H1 (cell line): ENCODE measurements at regions not wholly inside any gene's neighbourhood (a gene's known extent, or its start where the extent isn't known, plus 50 kb on each side); places are given as distances from the start of the nearest gene placed in this dataset.

Source experiments
- CTCF ChIA-PET: fragments of 300-600 bp; sonication (Branson Sonifier 250); formaldehyde crosslinking; loops from one replicate; lab custom pipeline; 2021; ENCODE audit not compliant: partially characterized antibody; lab: Charles Lee
- POLR2A ChIA-PET: fragments of 300-600 bp; sonication (Branson Sonifier 250); formaldehyde crosslinking; loops from one replicate; lab custom pipeline; 2021; ENCODE audit warnings: inconsistent platforms; ENCODE audit not compliant: partially characterized antibody; lab: Charles Lee
- DNase-seq, 2 experiments: peaks; one replicate each; pipeline versions ENCODE4 v3.0.0 to v3.0.0-alpha.2; 2010 to 2022; ENCODE audit warnings: low spot score in 2 of 2, low read depth in 1 of 2, mixed read lengths in 1 of 2
- FAIRE-seq: peaks from 2 replicates; lab custom pipeline; 2011; peaks lifted over from hg19 to GRCh38; lab: Jason Lieb, UNC
- H2AFZ ChIP-seq: 2 replicates; pipeline ENCODE4 v1.8.1; 2012; ENCODE audit warnings: low read length, inconsistent platforms
- H2AK5ac ChIP-seq: 2 replicates; pipeline ENCODE4 v1.6.1; 2013; ENCODE audit warnings: low read depth, low read length
- H2BK120ac ChIP-seq: replicated peaks from 2 replicates; pipeline ENCODE3; 2013; ENCODE audit warnings: low read depth, low read length, inconsistent platforms
- H2BK12ac ChIP-seq: 2 replicates; pipeline ENCODE4 v1.6.1; 2013; ENCODE audit warnings: low read depth, low read length
- H2BK15ac ChIP-seq: 2 replicates; pipeline ENCODE4 v1.6.1; 2013; ENCODE audit warnings: low read length
- H2BK20ac ChIP-seq: 2 replicates; pipeline ENCODE4 v1.6.1; 2013; ENCODE audit warnings: low read length
- H2BK5ac ChIP-seq: 2 replicates; pipeline ENCODE4 v1.6.1; 2013; ENCODE audit warnings: low read depth, low read length
- H3K14ac ChIP-seq: 2 replicates; pipeline ENCODE4 v1.6.1; 2013; ENCODE audit warnings: inconsistent platforms; ENCODE audit not compliant: insufficient read length
- H3K18ac ChIP-seq: 2 replicates; pipeline ENCODE4 v1.6.1; 2013; ENCODE audit warnings: low read length; ENCODE audit errors: extremely low read depth
- H3K23ac ChIP-seq: 2 replicates; pipeline ENCODE4 v1.6.1; 2013; ENCODE audit warnings: inconsistent platforms; ENCODE audit not compliant: insufficient read length
- H3K23me2 ChIP-seq: 2 replicates; pipeline ENCODE4 v1.6.1; 2013; ENCODE audit warnings: low read depth, low read length
- H3K27ac ChIP-seq: 2 replicates; pipeline ENCODE4 v1.6.1; 2011; ENCODE audit warnings: low read depth, low read length, inconsistent platforms
- H3K27me3 ChIP-seq, 4 experiments: replicated peaks in 1 of 4; 1 replicate in 1 of 4; 2 replicates in 3 of 4; pipeline versions ENCODE4 v1.6.1 to v1.8.1; 2011 to 2013; ENCODE audit warnings: low read length in 3 of 4, mild to moderate bottlenecking in 3 of 4, inconsistent platforms in 2 of 4, mixed read lengths in 2 of 4, moderate library complexity in 1 of 4; ENCODE audit not compliant: control insufficient read depth in 3 of 4, insufficient read depth in 3 of 4; ENCODE audit errors: extremely low read depth in 1 of 4
- H3K36me3 ChIP-seq, 4 experiments: 2 replicates each; pipeline versions ENCODE4 v1.6.1 to v1.8.1; 2011 to 2013; ENCODE audit warnings: mild to moderate bottlenecking in 4 of 4, low read length in 3 of 4, moderate library complexity in 2 of 4, control low read depth in 1 of 4, inconsistent platforms in 1 of 4; ENCODE audit not compliant: insufficient read depth in 4 of 4, control insufficient read depth in 2 of 4
- H3K4ac ChIP-seq: replicated peaks from 2 replicates; pipeline ENCODE3; 2013; ENCODE audit warnings: low read length, low read depth, mixed read lengths, inconsistent platforms; ENCODE audit not compliant: insufficient read length
- H3K4me1 ChIP-seq, 4 experiments: replicated peaks in 1 of 4; 1 replicate in 1 of 4; 2 replicates in 3 of 4; pipeline versions ENCODE4 v1.6.1 to v1.8.1; 2011 to 2013; ENCODE audit warnings: low read length in 3 of 4, inconsistent platforms in 2 of 4, mixed read lengths in 1 of 4; ENCODE audit not compliant: insufficient read depth in 4 of 4, control insufficient read depth in 3 of 4
- H3K4me2 ChIP-seq, 2 experiments: 2 replicates each; pipeline versions ENCODE4 v1.6.1 to v1.8.1; 2011 to 2013; ENCODE audit warnings: low read depth in 2 of 2, low read length in 2 of 2, control low read depth in 1 of 2, inconsistent platforms in 1 of 2, mild to moderate bottlenecking in 1 of 2; ENCODE audit not compliant: insufficient read depth in 1 of 2
- H3K4me3 ChIP-seq, 4 experiments: fragments of 200-600, 300-600 bp in 1 of 4; sonication (generic), shearing (Covaris generic), sonication (Bioruptor Twin) in 1 of 4; 2 replicates each; pipeline versions ENCODE4 v1.5.1 to v1.8.1; 2011 to 2016; ENCODE audit warnings: low read length in 4 of 4, low read depth in 3 of 4, control low read depth in 2 of 4, inconsistent platforms in 2 of 4, mild to moderate bottlenecking in 2 of 4, mixed read lengths in 1 of 4, moderate library complexity in 1 of 4; ENCODE audit not compliant: insufficient read depth in 2 of 4; ENCODE audit errors: extremely low read depth in 1 of 4
- H3K56ac ChIP-seq: replicated peaks from 2 replicates; pipeline ENCODE3; 2013; ENCODE audit warnings: low read depth, mild to moderate bottlenecking, mixed read lengths, low read length, inconsistent platforms; ENCODE audit not compliant: insufficient read length
- H3K79me1 ChIP-seq: 2 replicates; pipeline ENCODE4 v1.6.1; 2013; ENCODE audit warnings: low read depth, low read length, control low read depth
- H3K79me2 ChIP-seq, 2 experiments: 2 replicates each; pipeline versions ENCODE4 v1.6.1 to v1.8.1; 2012 to 2013; ENCODE audit warnings: low read length in 2 of 2, mild to moderate bottlenecking in 2 of 2, inconsistent platforms in 1 of 2; ENCODE audit not compliant: insufficient read depth in 2 of 2, control insufficient read depth in 1 of 2
- H3K9ac ChIP-seq, 4 experiments: replicated peaks in 1 of 4; 1 replicate in 1 of 4; 2 replicates in 3 of 4; pipeline versions ENCODE4 v1.6.1 to v1.8.1; 2011 to 2013; ENCODE audit warnings: low read depth in 3 of 4, low read length in 3 of 4, control low read depth in 2 of 4, mild to moderate bottlenecking in 2 of 4, moderate library complexity in 2 of 4, inconsistent platforms in 1 of 4; ENCODE audit errors: extremely low read depth in 1 of 4
- H3K9me3 ChIP-seq, 2 experiments: 2 replicates each; pipeline versions ENCODE4 v1.6.1 to v1.8.1; 2012 to 2013; ENCODE audit warnings: mild to moderate bottlenecking in 2 of 2, moderate library complexity in 2 of 2, control low read depth in 1 of 2, inconsistent platforms in 1 of 2, low read depth in 1 of 2, low read length in 1 of 2, mixed read lengths in 1 of 2; ENCODE audit not compliant: insufficient read depth in 2 of 2
- H4K20me1 ChIP-seq, 2 experiments: replicated peaks in 1 of 2; 2 replicates each; pipeline versions ENCODE3 to v1.8.1; 2011 to 2013; ENCODE audit warnings: inconsistent platforms in 2 of 2, low read length in 2 of 2, mild to moderate bottlenecking in 1 of 2; ENCODE audit not compliant: insufficient read depth in 2 of 2, control insufficient read depth in 1 of 2
- H4K5ac ChIP-seq: 2 replicates; pipeline ENCODE4 v1.6.1; 2013; ENCODE audit warnings: low read length, low read depth, mixed read lengths, inconsistent platforms; ENCODE audit not compliant: insufficient read length
- H4K8ac ChIP-seq: 2 replicates; pipeline ENCODE4 v1.8.0; 2013; ENCODE audit warnings: mild to moderate bottlenecking, moderate library complexity, low read length, inconsistent platforms; ENCODE audit not compliant: insufficient read depth; ENCODE audit errors: extremely low read depth
- H4K91ac ChIP-seq: replicated peaks from 2 replicates; pipeline ENCODE3; 2013; ENCODE audit warnings: low read length, mixed read lengths, inconsistent platforms; ENCODE audit not compliant: insufficient read length
- BRCA1 ChIP-seq: IDR thresholded peaks from 2 replicates; pipeline ENCODE4 v1.6.1; 2012; ENCODE audit warnings: low read depth, low read length, improper control_type of control experiment
- WGBS, 2 experiments: shearing (Covaris generic) in 1 of 2; methylation state at CpG; one replicate each; pipeline versions ENCODE4 v1.1.6 to v1.1.7; 2013 to 2015; ENCODE audit warnings: low lambda C conversion rate in 2 of 2, mixed read lengths in 2 of 2, inconsistent platforms in 1 of 2, low coverage in 1 of 2, missing lambda C conversion rate in 1 of 2; ENCODE audit not compliant: insufficient replicate concordance in 2 of 2, insufficient coverage in 1 of 2, insufficient read length in 1 of 2; ENCODE audit errors: extremely low coverage in 1 of 2, missing lambda C conversion rate in 1 of 2; 5-methylcytosine and 5-hydroxymethylcytosine counted together
- TF ChIP-seq, protein P1 (sequence below): IDR thresholded peaks from 2 replicates; pipeline ENCODE4 v1.6.1; 2012; ENCODE audit warnings: low read length, inconsistent platforms

- no peak overlapping the region for H3K14ac ChIP-seq
- TF ChIP-seq, protein P1, sequence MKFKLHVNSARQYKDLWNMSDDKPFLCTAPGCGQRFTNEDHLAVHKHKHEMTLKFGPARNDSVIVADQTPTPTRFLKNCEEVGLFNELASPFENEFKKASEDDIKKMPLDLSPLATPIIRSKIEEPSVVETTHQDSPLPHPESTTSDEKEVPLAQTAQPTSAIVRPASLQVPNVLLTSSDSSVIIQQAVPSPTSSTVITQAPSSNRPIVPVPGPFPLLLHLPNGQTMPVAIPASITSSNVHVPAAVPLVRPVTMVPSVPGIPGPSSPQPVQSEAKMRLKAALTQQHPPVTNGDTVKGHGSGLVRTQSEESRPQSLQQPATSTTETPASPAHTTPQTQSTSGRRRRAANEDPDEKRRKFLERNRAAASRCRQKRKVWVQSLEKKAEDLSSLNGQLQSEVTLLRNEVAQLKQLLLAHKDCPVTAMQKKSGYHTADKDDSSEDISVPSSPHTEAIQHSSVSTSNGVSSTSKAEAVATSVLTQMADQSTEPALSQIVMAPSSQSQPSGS = no peak
- no peak for TF ChIP-seq BRCA1
Observed at GRCh38 chrY:8041238-8041637, 1129.7 kb upstream of the AMELY start.

More at GRCh38 chrY:8041238-8041637, 1129.7 kb upstream of the AMELY start:
- Histone ChIP-seq H3K9me3 (peaks cover 17 to 64% of the 10 kb centered on the region in 2 experiments), H4K91ac (no peak overlapping the region), H3K23ac (no peak overlapping the region), H2BK15ac (no peak overlapping the region), H3K79me1 (no peaks in the 10 kb centered on the region), H3K4me3 (no peak overlapping the region), H3K56ac (no peak overlapping the region), H3K36me3 (no peaks in the 10 kb centered on the region), H2AK5ac (no peak overlapping the region), H3K4me1 (no peaks in the 10 kb centered on the region), H4K20me1 (no peaks in the 10 kb centered on the region), H2BK12ac (no peak overlapping the region), H3K18ac (no peak overlapping the region), H3K4ac (no peak overlapping the region), H2BK5ac (no peak overlapping the region), H3K27ac (no peak overlapping the region), H3K79me2 (no peaks in the 10 kb centered on the region), H4K5ac (no peak overlapping the region), H2BK20ac (no peak overlapping the region), H4K8ac (no peak overlapping the region), H3K27me3 (no peaks in the 10 kb centered on the region), H3K23me2 (no peaks in the 10 kb centered on the region), H2BK120ac (no peak overlapping the region), H3K9ac (no peak overlapping the region), H3K4me2 (no peak overlapping the region), H2AFZ (no peak overlapping the region)
- CTCF ChIA-PET = no interaction called here
- POLR2A ChIA-PET = no interaction called here
- 80% methylated on average over 1 of the region's 1 CpG; no CpG with 5 or more reads in 1 of the 2 experiments for WGBS, 2 experiments
- no peak for FAIRE-seq
- no peak for DNase-seq
